ENCODE measurements at regions not wholly inside any gene's neighbourhood (a gene's known extent, or its start where the extent isn't known, plus 50 kb on each side); places are given as distances from the start of the nearest gene placed in this dataset.
"Not testable (repeated sequence)": the region's sequence is repeated elsewhere in the genome, so short reads cannot be mapped to it uniquely, and the experiment has no call there.

DNA sequence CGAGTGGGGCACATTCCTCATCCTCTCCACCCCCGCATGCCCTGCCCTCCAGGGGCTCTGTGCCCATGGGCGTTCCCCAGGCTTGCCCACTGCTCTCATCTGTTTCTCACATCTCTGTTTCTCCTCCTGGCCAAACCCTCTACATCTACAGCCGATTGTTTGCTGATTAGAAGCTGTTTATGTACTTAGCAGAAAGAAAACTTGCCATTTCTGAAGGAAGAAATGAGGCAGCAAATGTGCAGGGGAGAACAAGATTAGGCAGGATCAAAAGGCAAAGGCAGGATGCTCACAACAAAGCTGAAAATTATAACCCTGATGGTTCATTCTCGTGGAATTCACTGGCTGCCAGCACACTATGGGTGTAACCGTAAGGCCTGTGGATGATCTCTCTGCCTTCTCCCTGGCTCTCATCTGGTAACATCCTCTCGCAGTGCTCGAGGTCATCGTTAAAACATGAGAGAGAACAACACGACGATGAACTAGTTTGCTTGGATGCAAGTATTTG lies 111.6 kb upstream of the KLF14 start:
- TF ChIP-seq, protein P1, sequence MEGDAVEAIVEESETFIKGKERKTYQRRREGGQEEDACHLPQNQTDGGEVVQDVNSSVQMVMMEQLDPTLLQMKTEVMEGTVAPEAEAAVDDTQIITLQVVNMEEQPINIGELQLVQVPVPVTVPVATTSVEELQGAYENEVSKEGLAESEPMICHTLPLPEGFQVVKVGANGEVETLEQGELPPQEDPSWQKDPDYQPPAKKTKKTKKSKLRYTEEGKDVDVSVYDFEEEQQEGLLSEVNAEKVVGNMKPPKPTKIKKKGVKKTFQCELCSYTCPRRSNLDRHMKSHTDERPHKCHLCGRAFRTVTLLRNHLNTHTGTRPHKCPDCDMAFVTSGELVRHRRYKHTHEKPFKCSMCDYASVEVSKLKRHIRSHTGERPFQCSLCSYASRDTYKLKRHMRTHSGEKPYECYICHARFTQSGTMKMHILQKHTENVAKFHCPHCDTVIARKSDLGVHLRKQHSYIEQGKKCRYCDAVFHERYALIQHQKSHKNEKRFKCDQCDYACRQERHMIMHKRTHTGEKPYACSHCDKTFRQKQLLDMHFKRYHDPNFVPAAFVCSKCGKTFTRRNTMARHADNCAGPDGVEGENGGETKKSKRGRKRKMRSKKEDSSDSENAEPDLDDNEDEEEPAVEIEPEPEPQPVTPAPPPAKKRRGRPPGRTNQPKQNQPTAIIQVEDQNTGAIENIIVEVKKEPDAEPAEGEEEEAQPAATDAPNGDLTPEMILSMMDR (conservative IDR thresholded peaks at IDR 0.05; ENCODE audit: low read depth, low read length) = no peak
- no peak for DNase-seq (ENCODE audit: low read depth)
- no peak overlapping the region for H3K4me3 ChIP-seq (ENCODE audit: low read length)

DNA sequence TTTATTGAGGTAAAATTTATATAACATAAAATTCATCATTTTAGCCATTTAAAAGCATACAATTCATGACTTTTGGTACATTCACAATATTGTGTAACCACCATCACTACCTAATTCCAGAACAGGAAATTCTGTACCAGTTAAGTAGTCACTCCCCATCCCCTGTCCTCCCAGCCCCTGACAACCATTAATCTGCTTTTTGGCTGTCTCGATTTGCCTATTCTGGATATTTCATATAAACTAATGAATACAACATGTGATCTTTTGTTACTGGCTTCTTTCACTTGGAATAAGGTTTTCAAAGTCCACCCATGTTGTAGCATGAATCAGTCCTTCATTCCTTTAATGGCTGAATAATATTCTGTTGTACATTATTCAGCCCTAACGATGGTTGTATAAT lies 115.6 kb upstream of the KLF14 start:
- TF ChIP-seq, protein P1 (conservative IDR thresholded peaks at IDR 0.05; ENCODE audit: low read depth, low read length) = no peak
- no peak overlapping the region for H3K4me3 ChIP-seq (ENCODE audit: low read length)
- no peak for DNase-seq (ENCODE audit: low read depth)

DNA sequence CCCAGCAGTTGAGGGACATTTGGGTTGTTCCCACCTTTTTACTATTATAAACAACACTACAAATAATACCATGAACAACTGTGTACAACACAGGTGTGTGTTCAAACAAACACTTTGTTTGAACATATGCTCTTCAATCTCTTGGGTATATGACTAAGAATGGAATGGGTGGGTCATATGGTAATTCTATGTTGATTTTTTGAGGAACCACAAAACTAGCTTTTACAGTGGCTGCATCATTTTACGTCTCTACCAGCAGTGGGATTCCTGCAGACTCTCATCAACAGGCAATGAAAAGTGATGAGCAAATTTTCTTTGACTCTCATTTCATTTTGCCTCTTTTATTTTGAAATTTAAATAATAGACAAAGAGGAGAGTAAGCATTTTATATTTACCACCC lies 116.9 kb upstream of the KLF14 start:
- TF ChIP-seq, protein P1 (conservative IDR thresholded peaks at IDR 0.05; ENCODE audit: low read depth, low read length) = no peak
- H3K4me3 ChIP-seq (ENCODE audit: low read length) = no peak overlapping the region
- no peak for DNase-seq (ENCODE audit: low read depth)

DNA sequence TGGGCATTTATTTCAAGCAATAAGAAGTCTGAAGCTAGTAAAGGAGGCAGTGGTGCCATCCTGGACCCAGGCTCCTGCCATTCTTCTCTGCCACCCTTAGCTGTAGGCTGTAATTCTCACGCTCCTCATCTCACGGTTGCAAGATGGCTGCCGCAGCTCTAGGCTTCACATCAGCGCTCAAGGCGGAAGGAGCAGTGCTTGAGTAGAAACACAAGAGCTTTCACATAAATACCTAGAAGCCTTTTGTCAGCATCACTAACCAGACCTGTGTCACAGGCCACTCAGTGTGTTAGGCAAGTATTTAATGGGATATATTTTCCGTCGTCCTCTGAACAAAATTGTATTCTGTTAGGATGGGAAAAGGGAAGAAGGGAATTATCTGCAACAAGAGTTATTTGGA lies 118.9 kb upstream of the KLF14 start:
- no peak for DNase-seq (ENCODE audit: low read depth)
- no peak overlapping the region for H3K4me3 ChIP-seq (ENCODE audit: low read length)
- TF ChIP-seq, protein P1 (conservative IDR thresholded peaks at IDR 0.05; ENCODE audit: low read depth, low read length) = no peak

DNA sequence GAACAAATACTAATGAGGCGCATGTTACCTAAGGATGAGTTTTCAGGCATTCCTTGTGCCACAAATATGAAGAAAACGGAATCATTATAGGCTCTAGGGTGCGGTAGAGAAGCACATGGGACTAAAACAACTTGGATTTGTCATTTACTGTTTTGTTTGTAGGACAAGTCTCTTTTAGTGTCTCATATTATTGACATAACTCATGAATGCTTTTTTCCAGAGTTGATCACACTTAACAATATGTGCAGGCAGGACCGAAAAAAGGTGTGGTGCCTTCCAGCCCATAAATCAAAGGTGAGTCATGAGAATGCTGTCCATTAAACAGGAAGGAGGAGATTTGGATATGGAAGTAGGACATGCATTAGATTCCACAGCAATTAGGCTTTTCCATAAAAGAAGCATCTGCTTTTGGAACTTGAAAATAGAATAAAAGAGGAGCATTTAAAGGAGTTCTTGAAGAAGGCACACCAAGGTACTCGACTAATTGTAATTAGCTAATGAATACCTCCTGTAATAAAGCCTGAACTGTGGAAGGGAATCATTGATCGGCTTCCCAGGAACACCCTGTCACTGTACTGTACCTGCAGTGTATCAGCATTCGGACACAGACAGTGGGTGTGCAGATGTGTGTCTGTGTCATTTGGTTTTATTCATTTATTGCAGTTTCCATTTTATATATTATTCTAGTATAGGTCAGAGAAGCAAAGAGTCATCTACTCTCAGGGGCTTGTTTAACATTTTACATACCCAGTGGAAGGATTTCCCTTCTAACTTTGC lies 119.7 kb upstream of the KLF14 start:
- DNase-seq (ENCODE audit: low read depth) = no peak
- TF ChIP-seq, protein P1 (conservative IDR thresholded peaks at IDR 0.05; ENCODE audit: low read depth, low read length) = no peak
- H3K4me3 ChIP-seq (ENCODE audit: low read length) = no peak overlapping the region

DNA sequence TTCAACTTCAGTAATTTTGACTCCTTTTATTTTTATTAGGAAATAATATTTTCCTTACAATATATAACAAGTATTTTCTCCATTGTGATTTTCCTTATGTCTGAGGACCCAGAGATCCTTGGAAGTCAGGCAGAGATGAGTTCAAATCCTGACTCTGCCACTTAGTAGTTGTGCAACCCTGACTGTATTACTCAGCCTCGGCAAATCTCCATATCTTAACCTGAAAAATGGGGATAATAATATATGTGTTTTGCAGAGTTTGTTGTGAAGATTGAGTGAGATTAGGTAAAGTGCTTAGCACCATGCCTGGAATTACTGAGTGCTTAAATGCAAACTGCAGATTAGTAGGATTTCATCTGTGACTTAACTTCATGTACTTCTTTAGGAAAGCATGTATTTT lies 120.5 kb upstream of the KLF14 start:
- TF ChIP-seq, protein P1 (conservative IDR thresholded peaks at IDR 0.05; ENCODE audit: low read depth, low read length) = no peak
- H3K4me3 ChIP-seq (ENCODE audit: low read length) = no peak overlapping the region
- DNase-seq (ENCODE audit: low read depth) = no peak

DNA sequence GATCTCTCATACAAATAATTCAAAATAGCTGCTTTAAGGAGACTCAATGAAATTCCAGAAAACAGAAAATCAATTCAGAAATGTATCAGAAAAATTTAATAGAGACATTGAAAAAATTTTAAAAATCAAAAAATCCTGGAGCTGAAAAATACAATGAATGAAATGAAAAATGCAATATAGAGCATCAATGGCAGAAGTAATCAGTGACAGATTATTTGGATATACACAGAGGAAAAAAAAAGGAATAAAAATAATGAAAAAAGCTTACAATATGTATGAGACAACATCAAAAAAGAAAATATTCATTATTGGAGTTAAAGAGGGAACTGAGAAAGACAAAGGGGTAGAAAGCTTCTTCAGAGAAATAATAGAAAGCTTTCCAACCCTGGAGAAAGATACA lies 122.9 kb upstream of the KLF14 start:
- H3K4me3 ChIP-seq (ENCODE audit: low read length) = no peak overlapping the region
- TF ChIP-seq, protein P1 (conservative IDR thresholded peaks at IDR 0.05; ENCODE audit: low read depth, low read length) = no peak
- no peak for DNase-seq (ENCODE audit: low read depth)

DNA sequence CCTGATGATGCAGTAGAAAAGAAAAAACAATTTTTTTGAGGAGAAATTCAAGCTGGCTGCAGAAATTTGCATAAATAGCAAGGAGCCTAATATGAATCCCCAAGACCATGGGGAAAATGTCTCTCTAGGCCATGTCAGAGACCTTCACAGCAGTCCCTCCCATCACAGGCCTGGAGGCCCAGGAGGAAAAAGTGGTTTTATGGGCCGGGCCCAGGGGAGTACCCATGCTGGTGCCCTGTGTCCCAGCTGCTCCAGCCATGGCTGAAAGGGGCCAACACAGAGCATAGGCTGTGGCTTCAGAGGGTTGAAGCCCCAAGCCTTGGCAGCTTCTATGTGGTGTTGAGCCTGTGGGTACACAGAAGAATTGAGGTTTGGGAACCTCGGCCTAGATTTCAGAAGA lies 126.8 kb upstream of the KLF14 start:
- not testable (repeated sequence) for H3K4me3 ChIP-seq (ENCODE audit: low read length); DNase-seq (ENCODE audit: low read depth)
